HEK293 (cell line): ENCODE measurements at regions not wholly inside any gene's neighbourhood (a gene's known extent, or its start where the extent isn't known, plus 50 kb on each side); places are given as distances from the start of the nearest gene placed in this dataset.

Experiments
- ZNF747 ChIP-seq: fragments of 450-650 bp; formaldehyde crosslinking; IDR thresholded peaks from 2 replicates; pipeline ENCODE4 v1.5.1; 2016; ENCODE audit warnings: missing biosample characterization, missing genetic modification characterization
- TF ChIP-seq, protein P1 (sequence below): fragments of 450-650 bp; formaldehyde crosslinking; IDR thresholded peaks from 2 replicates; pipeline ENCODE4 v1.5.1; 2016; ENCODE audit warnings: missing biosample characterization, missing genetic modification characterization

GRCh38 chr6:139436957-139437348 is 62.5 kb upstream of the CITED2 start:
- TF ChIP-seq ZNF747 (tag by site-specific recombination) = no peak
- TF ChIP-seq, protein P1, sequence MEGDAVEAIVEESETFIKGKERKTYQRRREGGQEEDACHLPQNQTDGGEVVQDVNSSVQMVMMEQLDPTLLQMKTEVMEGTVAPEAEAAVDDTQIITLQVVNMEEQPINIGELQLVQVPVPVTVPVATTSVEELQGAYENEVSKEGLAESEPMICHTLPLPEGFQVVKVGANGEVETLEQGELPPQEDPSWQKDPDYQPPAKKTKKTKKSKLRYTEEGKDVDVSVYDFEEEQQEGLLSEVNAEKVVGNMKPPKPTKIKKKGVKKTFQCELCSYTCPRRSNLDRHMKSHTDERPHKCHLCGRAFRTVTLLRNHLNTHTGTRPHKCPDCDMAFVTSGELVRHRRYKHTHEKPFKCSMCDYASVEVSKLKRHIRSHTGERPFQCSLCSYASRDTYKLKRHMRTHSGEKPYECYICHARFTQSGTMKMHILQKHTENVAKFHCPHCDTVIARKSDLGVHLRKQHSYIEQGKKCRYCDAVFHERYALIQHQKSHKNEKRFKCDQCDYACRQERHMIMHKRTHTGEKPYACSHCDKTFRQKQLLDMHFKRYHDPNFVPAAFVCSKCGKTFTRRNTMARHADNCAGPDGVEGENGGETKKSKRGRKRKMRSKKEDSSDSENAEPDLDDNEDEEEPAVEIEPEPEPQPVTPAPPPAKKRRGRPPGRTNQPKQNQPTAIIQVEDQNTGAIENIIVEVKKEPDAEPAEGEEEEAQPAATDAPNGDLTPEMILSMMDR (tag by site-specific recombination) = no peak
